ENCODE measurements at regions not wholly inside any gene's neighbourhood (a gene's known extent, or its start where the extent isn't known, plus 50 kb on each side); places are given as distances from the start of the nearest gene placed in this dataset.
"Not testable (repeated sequence)": the region's sequence is repeated elsewhere in the genome, so short reads cannot be mapped to it uniquely, and the experiment has no call there.

DNA sequence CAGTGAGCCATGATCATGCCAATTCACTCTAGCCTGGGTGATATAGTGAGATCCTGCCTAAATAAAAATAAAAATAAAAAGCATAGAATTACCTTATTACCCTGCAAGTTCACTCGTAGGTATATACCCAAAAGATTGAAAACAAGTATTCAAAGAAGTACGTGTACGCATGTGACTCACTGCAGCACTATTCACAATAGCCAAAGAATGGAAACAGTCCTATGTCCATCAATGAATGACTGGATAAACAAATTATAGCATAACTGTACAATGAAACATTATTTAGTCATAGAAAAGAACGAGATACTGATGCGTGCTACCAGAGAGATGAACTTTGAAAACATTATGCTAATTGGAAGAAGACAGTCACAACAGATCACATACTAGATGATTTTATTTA, 204.6 kb upstream of the DIAPH2 start:
- DNase-seq (ENCODE audit: low read depth in 4 of 6, low spot score in 6 of 6), result no peak
- no peaks in the 10 kb centered on the region for H3K9me3 ChIP-seq (ENCODE audit: control insufficient read depth, insufficient read depth, low read length)
- no peaks in the 10 kb centered on the region for H3K27me3 ChIP-seq (ENCODE audit: control insufficient read depth, insufficient read depth, low read length)
- H3K27ac ChIP-seq (ENCODE audit: low read depth, low read length), result no peak overlapping the region
- H3K4me1 ChIP-seq (ENCODE audit: control insufficient read depth, insufficient read depth, low read length), result no peaks in the 10 kb centered on the region
- no peaks in the 10 kb centered on the region for H3K36me3 ChIP-seq (ENCODE audit: control insufficient read depth, insufficient read depth, low read length)
- WGBS (ENCODE audit: insufficient coverage), result no CpG with 5 or more reads among the region's 5 CpGs
- H3K4me3 ChIP-seq (ENCODE audit: low read depth, low read length), result no peak overlapping the region

DNA sequence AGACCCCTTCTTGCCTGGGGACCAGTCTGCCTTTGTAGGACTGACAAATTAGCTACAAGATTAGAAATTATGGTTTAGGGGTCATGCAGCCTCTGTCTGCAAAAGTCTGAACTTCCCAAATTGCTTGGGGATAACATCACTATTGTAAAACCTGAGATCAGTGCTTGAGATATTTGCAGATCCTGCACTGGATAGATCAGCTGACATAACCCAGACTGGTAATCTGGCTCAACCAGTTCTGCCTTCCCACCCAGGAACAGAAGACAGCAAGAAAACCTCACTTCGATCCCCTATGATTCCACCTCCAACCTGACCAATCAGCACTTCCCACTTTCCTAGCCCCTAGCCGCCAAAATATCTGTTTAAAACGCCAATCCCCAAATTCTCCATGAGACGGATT, 202.8 kb upstream of the DIAPH2 start:
- Histone ChIP-seq H3K36me3 (ENCODE audit: control insufficient read depth, insufficient read depth, low read length) (no peaks in the 10 kb centered on the region), H3K4me1 (ENCODE audit: control insufficient read depth, insufficient read depth, low read length) (no peaks in the 10 kb centered on the region), H3K4me3 (ENCODE audit: low read depth, low read length) (no peak overlapping the region), H3K27me3 (ENCODE audit: control insufficient read depth, insufficient read depth, low read length) (no peaks in the 10 kb centered on the region), H3K27ac (ENCODE audit: low read depth, low read length) (no peak overlapping the region), H3K9me3 (ENCODE audit: control insufficient read depth, insufficient read depth, low read length) (no peaks in the 10 kb centered on the region)
- DNase-seq (ENCODE audit: low read depth in 4 of 6, low spot score in 6 of 6), result no peak
- 75% methylated on average over 3 of the region's 4 CpGs for WGBS (ENCODE audit: insufficient coverage)

DNA sequence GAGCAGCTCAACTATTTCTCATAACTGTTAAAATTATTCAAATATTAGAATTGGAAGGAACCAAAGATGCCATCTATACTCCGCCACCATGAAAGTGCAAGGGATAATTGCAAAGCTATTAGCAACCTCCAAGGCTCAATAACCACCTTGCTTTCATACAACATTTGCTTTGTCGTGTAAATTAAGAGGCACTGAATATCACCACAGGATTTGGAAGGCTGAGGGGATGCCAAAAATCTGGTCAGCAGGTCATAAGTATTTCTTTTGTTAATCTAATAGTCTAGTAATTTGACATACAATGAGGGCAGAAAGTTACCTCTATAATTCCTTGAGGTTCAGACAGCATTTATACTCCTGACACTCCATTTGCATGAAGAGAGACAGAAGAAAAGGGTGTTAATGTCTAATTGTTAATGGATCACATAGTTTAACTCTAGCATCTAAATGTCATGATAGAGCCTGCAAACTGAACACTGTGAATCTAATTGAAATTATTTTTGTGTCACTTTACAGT, 200.9 kb upstream of the DIAPH2 start:
- WGBS (ENCODE audit: insufficient coverage), result no CpG with 5 or more reads among the region's 2 CpGs
- Histone ChIP-seq H3K27ac (ENCODE audit: low read depth, low read length) (no peak overlapping the region), H3K9me3 (ENCODE audit: control insufficient read depth, insufficient read depth, low read length) (no peaks in the 10 kb centered on the region), H3K27me3 (ENCODE audit: control insufficient read depth, insufficient read depth, low read length) (no peaks in the 10 kb centered on the region), H3K36me3 (ENCODE audit: control insufficient read depth, insufficient read depth, low read length) (no peaks in the 10 kb centered on the region), H3K4me3 (ENCODE audit: low read depth, low read length) (no peak overlapping the region), H3K4me1 (ENCODE audit: control insufficient read depth, insufficient read depth, low read length) (no peaks in the 10 kb centered on the region)
- DNase-seq (ENCODE audit: low read depth in 4 of 6, low spot score in 6 of 6), result peak in 1 of 6 donors; percentile 9

DNA sequence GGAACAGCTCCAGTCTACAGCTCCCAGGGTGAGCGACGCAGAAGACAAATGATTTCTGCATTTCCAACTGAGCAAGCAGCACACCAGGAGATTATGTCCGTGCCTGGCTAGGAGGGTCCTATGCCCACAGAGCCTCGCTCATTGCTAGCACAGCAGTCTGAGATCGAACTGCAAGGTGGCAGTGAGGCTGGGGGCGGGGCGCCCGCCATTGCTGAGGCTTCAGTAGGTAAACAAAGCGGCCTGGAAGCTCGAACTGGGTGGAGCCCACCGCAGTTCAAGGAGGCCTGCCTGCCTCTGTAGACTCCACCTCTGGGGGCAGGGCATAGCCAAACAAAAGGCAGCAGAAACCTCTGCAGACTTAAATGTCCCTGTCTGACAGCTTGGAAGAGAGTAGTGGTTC, 198.0 kb upstream of the DIAPH2 start:
- not testable (repeated sequence) for H3K27me3 ChIP-seq (ENCODE audit: control insufficient read depth, insufficient read depth, low read length); H3K9me3 ChIP-seq (ENCODE audit: control insufficient read depth, insufficient read depth, low read length); H3K4me1 ChIP-seq (ENCODE audit: control insufficient read depth, insufficient read depth, low read length); H3K27ac ChIP-seq (ENCODE audit: low read depth, low read length); H3K36me3 ChIP-seq (ENCODE audit: control insufficient read depth, insufficient read depth, low read length); DNase-seq (ENCODE audit: low read depth in 4 of 6, low spot score in 6 of 6); H3K4me3 ChIP-seq (ENCODE audit: low read depth, low read length)
- WGBS (ENCODE audit: insufficient coverage), result 88% methylated on average over 4 of the region's 11 CpGs

DNA sequence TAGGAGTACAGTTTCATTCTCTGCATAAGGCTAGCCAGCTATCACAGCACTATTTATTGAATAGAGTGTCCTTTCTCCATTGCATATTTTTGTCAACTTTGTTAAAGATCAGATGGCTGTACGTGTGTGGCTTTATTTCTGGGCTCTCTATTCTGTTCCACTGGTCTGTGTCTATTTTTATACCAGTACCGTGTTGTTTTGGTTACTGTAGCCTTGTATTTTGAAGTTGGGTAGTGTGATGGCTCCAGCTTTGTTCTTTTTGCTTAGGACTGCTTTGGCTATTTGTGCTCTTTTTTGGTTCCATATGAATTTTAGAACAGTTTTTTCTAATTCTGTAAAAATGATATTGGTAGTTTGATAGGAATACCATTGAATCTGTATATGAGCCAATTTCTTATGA, 182.1 kb upstream of the DIAPH2 start:
- WGBS (ENCODE audit: insufficient coverage), result no CpG with 5 or more reads among the region's 2 CpGs
- DNase-seq (ENCODE audit: low read depth in 4 of 6, low spot score in 6 of 6), result no peak
- no peaks in the 10 kb centered on the region for H3K27me3 ChIP-seq (ENCODE audit: control insufficient read depth, insufficient read depth, low read length)
- no peaks in the 10 kb centered on the region for H3K9me3 ChIP-seq (ENCODE audit: control insufficient read depth, insufficient read depth, low read length)
- H3K4me1 ChIP-seq (ENCODE audit: control insufficient read depth, insufficient read depth, low read length), result no peaks in the 10 kb centered on the region
- no peak overlapping the region for H3K4me3 ChIP-seq (ENCODE audit: low read depth, low read length)
- H3K36me3 ChIP-seq (ENCODE audit: control insufficient read depth, insufficient read depth, low read length), result no peaks in the 10 kb centered on the region
- no peak overlapping the region for H3K27ac ChIP-seq (ENCODE audit: low read depth, low read length)

GRCh38 chrX:96529386-96529785, 155.3 kb upstream of the DIAPH2 start:
- not testable (repeated sequence) for H3K4me3 ChIP-seq (ENCODE audit: low read depth, low read length); H3K4me1 ChIP-seq (ENCODE audit: control insufficient read depth, insufficient read depth, low read length)
- WGBS (ENCODE audit: insufficient coverage), result 71% methylated on average over 1 of the region's 2 CpGs

GRCh38 chrX:96538104-96538725, 146.4 kb upstream of the DIAPH2 start:
- Histone ChIP-seq H3K36me3 (ENCODE audit: control insufficient read depth, insufficient read depth, low read length) (no peaks in the 10 kb centered on the region), H3K27ac (ENCODE audit: low read depth, low read length) (no peak overlapping the region), H3K4me3 (ENCODE audit: low read depth, low read length) (no peak overlapping the region), H3K9me3 (ENCODE audit: control insufficient read depth, insufficient read depth, low read length) (no peaks in the 10 kb centered on the region), H3K27me3 (ENCODE audit: control insufficient read depth, insufficient read depth, low read length) (peaks cover 4% of the 10 kb centered on the region), H3K4me1 (ENCODE audit: control insufficient read depth, insufficient read depth, low read length) (no peaks in the 10 kb centered on the region)
- WGBS (ENCODE audit: insufficient coverage), result 71% methylated on average over 7 of the region's 12 CpGs
- no peak for DNase-seq (ENCODE audit: low read depth in 4 of 6, low spot score in 6 of 6)

More at GRCh38 chrX:96529386-96529785, 155.3 kb upstream of the DIAPH2 start:
- DNase-seq (ENCODE audit: low read depth in 4 of 6, low spot score in 6 of 6); H3K9me3 ChIP-seq (ENCODE audit: control insufficient read depth, insufficient read depth, low read length); H3K27ac ChIP-seq (ENCODE audit: low read depth, low read length); H3K27me3 ChIP-seq (ENCODE audit: control insufficient read depth, insufficient read depth, low read length); H3K36me3 ChIP-seq (ENCODE audit: control insufficient read depth, insufficient read depth, low read length): not testable (repeated sequence)

GRCh38 chrX:96540111-96540631, 144.5 kb upstream of the DIAPH2 start:
- Histone ChIP-seq H3K9me3 (ENCODE audit: control insufficient read depth, insufficient read depth, low read length) (no peaks in the 10 kb centered on the region), H3K4me1 (ENCODE audit: control insufficient read depth, insufficient read depth, low read length) (no peaks in the 10 kb centered on the region), H3K36me3 (ENCODE audit: control insufficient read depth, insufficient read depth, low read length) (no peaks in the 10 kb centered on the region), H3K27me3 (ENCODE audit: control insufficient read depth, insufficient read depth, low read length) (peaks cover 4% of the 10 kb centered on the region), H3K4me3 (ENCODE audit: low read depth, low read length) (no peak overlapping the region), H3K27ac (ENCODE audit: low read depth, low read length) (no peak overlapping the region)
- WGBS (ENCODE audit: insufficient coverage), result no CpG with 5 or more reads among the region's 2 CpGs
- DNase-seq (ENCODE audit: low read depth in 4 of 6, low spot score in 6 of 6), result no peak

GRCh38 chrX:96546281-96546680, 138.4 kb upstream of the DIAPH2 start:
- not testable (repeated sequence) for H3K9me3 ChIP-seq (ENCODE audit: control insufficient read depth, insufficient read depth, low read length); H3K4me1 ChIP-seq (ENCODE audit: control insufficient read depth, insufficient read depth, low read length); H3K27ac ChIP-seq (ENCODE audit: low read depth, low read length); DNase-seq (ENCODE audit: low read depth in 4 of 6, low spot score in 6 of 6); H3K4me3 ChIP-seq (ENCODE audit: low read depth, low read length); H3K36me3 ChIP-seq (ENCODE audit: control insufficient read depth, insufficient read depth, low read length); H3K27me3 ChIP-seq (ENCODE audit: control insufficient read depth, insufficient read depth, low read length)
- 51% methylated on average over 2 of the region's 7 CpGs for WGBS (ENCODE audit: insufficient coverage)

GRCh38 chrX:96551322-96551872, 133.2 kb upstream of the DIAPH2 start:
- H3K4me3 ChIP-seq (ENCODE audit: low read depth, low read length), result no peak overlapping the region
- peaks cover 3% of the 10 kb centered on the region for H3K27me3 ChIP-seq (ENCODE audit: control insufficient read depth, insufficient read depth, low read length)
- H3K9me3 ChIP-seq (ENCODE audit: control insufficient read depth, insufficient read depth, low read length), result no peaks in the 10 kb centered on the region
- no peaks in the 10 kb centered on the region for H3K4me1 ChIP-seq (ENCODE audit: control insufficient read depth, insufficient read depth, low read length)
- WGBS (ENCODE audit: insufficient coverage), result 60% methylated on average over 1 of the region's 6 CpGs
- H3K27ac ChIP-seq (ENCODE audit: low read depth, low read length), result no peak overlapping the region
- peak in 1 of 6 donors; percentile 69 for DNase-seq (ENCODE audit: low read depth in 4 of 6, low spot score in 6 of 6)
- H3K36me3 ChIP-seq (ENCODE audit: control insufficient read depth, insufficient read depth, low read length), result no peaks in the 10 kb centered on the region

Data from spinal cord (tissue), 9 donors.